T-helper 9 cell (primary cell): ENCODE measurements at regions not wholly inside any gene's neighbourhood (a gene's known extent, or its start where the extent isn't known, plus 50 kb on each side); places are given as distances from the start of the nearest gene placed in this dataset.
"Not testable (repeated sequence)": the region's sequence is repeated elsewhere in the genome, so short reads cannot be mapped to it uniquely, and the experiment has no call there.

Source experiments
- DNase-seq: peaks from one replicate; pipeline ENCODE4 v3.0.0-alpha.2; 2020

- no peak for DNase-seq
Observed at GRCh38 chr2:168300460-168300859, 53.1 kb upstream of the STK39 start.

DNA sequence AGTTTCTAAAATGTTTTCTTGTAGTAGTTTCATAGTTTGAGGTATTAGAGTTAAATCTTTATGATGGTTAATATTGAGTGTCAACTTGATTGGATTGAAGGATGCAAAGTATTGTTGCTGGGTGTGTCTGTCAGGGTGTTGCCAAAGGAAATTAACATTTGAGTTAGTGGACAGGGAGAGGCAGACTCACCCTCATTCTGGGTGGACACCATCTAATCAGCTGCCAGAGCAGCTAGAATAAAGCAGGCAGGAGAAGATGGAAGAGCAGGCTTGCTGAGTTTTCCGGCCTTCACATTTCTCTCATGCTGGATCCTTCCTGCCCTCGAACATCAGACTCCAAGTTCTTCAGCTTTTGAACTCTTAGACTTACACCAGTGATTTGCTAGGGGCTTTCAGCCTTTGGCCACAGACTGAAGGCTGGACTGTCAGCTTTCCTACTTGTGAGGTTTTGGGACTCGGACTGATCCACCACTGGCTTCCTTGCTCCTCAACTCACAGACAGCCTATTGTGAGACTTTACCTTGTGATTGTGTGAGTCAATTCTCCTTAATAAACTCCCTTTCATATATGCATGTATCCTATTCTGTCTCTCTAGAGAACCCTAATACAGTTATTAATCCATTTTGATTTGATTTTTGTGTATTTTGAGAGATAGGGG, 56.8 kb upstream of the STK39 start:
- no peak for DNase-seq

DNA sequence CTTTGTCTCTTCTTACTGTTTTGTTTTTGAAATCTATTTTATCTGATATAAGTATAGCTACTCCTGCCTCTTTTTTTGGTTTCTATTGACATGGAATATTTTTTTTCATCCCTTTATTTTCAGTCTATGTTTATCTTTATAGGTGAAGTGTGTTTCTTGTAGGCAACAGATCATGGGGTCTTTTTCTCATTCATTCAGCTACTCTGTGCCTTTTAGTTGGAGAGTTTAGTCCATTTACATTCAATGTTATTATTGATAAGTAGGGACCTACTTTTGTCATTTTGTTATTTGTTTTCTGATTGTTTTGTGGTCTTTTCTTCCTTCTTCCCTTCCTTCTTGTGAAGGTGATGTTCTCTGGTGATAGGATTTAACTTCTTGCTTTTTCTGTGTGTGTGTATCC, 60.0 kb upstream of the STK39 start:
- no peak for DNase-seq

DNA sequence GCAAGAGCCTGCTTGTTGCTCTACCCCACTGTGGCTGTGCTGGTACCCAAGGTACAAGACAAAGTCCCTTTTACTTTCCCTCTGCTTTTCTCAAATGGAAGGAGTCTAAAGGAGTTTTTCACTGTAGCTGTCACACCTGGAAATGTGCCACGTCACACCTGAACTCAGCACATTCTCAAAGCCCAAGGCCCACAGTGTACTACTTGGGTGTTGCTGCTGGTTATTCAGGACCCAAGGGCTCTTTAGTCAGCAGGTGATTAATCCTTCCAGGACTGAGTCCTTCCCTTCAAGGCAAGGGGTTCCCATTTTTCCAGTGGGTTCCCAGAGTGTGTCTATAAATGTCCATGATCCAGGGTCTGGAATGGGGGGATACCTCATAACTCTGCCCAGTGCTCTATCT, 63.2 kb upstream of the STK39 start:
- no peak for DNase-seq

DNA sequence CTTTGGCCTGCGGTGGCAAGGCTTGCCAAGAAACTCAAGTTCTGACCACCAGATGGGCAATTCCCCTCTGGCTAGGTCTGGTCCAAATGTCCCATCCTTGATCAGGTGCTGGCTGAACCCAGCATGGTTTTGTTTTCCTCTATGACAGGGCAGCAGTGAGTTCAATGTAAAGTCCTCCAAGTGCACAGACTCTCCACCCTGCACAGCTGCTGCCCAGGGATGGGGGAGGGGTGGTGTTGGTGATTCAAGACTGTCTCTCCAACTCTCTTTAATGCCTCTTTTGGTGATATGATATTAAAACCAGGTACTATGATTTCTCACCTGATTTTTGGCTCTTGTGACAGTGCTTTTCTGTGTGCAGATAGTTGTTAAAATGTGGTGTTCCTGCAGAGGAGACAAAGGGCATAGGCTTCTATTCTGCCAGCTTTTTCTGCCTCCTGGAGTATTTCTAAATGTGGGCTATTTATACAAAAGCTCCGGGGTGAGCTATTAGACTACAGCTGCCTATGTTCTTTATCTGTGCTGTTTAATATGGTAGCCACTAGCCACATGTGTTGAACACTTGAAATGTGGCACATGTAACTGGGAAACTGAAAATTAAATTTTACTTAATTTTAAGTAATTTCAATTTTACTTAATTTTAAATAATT, 64.0 kb upstream of the STK39 start:
- no peak for DNase-seq

GRCh38 chr2:168312036-168312822, 64.8 kb upstream of the STK39 start:
- no peak for DNase-seq

DNA sequence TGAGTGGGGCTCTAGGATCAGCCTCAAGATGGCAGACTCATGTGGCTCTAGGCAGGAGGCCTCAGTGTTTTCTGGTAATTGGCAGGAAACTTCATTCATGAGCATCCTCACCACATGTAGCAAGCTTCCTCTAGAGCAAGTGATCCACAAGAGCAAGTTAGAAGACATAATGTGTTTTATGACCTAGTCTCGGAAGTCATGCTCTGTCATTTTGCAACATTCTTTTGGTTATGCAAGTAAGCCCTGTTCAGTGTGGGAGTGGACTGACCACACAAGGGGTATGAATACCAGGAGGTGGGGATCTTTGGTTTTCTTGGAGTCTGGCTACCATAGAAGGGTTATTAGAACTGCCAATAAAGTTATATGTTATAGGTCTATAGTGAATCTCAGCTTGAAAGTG, 66.8 kb upstream of the STK39 start:
- DNase-seq: no peak

DNA sequence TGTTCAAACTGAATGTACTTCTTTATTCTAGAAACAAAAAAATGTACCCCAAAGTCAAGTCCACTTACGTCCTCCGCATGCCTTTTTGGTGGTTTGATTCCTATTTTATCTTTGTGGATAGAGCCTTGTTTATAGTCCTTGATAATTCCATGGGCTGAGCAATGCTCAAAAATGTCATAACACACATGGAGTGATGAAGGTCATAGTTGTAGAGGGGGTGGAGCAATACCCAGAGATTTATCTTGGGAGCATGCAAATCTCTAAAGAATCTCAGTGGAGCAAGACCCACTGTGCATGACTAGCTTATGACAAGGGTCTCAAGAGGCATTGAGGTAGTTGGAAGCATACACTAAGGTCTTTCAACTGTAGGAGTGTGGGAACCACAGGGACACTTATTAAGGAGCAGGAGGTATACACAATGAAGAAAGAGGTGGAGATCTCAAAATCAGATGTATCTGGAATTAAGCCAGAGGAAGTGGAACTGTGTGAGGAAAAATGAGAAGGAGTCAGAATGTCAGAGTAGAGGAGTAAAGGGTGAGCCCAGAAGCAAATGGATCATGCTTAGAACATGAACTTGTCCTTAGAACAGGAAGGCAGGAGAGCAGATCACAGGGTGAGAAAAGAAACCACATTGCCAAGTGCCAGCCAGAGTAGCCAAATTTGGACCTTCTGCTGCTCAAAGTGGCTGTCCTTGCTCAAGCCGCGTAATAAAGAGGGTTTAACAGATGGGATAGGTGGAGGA, 68.1 kb upstream of the STK39 start:
- DNase-seq: no peak

- no peak for DNase-seq
Observed at GRCh38 chr2:168316073-168316440, 68.7 kb upstream of the STK39 start.

GRCh38 chr2:168317282-168317681, 69.9 kb upstream of the STK39 start:
- DNase-seq: no peak

GRCh38 chr2:168320267-168320666, 72.9 kb upstream of the STK39 start:
- DNase-seq: no peak

DNA sequence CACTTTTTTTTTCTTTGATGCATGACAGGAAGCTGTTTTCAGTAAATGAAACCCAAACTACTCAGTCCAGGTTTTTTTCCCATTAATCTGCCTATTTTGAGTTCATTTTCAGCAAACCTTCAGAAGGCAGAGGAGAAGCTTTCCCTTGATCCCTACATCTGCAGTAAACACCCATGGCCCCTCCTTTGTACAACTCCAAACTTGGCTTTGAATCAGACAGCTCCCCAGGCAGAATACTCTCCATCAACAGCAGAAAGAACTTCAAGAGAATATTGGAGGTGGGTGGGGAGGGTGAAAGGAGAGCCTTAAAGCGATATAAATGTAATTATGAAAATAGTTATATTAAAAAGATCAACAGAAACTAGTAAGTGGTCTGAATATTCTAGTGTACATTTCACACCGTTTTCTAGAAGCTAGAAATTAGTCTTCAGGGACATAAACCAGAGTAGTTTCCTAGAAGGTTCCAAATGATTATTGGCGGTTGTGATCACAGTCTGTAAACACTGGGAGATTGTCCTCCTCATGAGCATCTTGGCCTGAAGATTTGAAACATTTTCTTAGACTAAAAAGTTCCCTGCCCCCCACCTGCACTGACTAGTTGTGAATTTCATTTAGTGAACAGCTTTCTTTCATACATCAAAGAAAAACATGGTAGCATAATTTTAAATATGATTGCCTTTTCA, 75.1 kb upstream of the STK39 start:
- no peak for DNase-seq

GRCh38 chr2:168323529-168324021, 76.2 kb upstream of the STK39 start:
- no peak for DNase-seq

DNA sequence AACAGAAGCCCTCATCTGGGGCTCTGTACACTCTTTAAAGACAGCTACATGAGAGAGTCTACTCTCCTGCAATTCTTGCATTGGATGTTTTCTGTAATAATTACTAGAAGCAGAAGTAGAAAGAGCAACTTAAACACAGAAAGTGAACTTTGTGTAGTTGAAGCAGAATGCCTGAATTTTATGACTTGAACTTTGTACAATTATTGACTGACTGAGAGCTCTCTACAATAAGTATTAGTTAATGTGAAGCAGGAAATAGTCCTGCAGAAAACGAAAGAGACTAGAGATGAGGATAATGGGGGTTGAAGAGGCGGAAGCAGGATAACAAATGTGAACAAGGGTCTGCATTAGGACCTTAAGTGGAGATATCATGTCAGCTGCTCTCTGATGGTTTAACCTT, 79.2 kb upstream of the STK39 start:
- no peak for DNase-seq

- no peak for DNase-seq
Observed at GRCh38 chr2:168327328-168327727, 79.9 kb upstream of the STK39 start.

DNA sequence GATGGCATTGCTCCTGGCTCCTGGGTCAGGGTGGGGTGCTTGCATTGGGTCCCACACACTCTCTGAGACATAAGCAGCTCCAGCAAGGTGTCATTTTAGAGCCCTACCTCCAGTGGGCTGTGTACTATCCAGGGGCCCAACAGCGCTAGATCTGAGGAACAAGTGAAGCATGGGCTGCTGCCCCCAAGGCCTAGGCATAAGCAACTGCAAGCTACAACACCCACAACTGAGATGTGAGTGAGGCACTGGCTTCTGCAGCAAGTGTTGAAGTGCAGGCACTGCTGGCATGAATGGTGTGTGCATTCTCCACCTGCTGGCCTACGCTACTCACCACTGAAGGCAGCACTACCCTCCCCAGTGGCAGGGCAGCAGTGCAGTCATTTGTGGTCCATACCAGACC, 81.0 kb upstream of the STK39 start:
- DNase-seq: no peak

DNA sequence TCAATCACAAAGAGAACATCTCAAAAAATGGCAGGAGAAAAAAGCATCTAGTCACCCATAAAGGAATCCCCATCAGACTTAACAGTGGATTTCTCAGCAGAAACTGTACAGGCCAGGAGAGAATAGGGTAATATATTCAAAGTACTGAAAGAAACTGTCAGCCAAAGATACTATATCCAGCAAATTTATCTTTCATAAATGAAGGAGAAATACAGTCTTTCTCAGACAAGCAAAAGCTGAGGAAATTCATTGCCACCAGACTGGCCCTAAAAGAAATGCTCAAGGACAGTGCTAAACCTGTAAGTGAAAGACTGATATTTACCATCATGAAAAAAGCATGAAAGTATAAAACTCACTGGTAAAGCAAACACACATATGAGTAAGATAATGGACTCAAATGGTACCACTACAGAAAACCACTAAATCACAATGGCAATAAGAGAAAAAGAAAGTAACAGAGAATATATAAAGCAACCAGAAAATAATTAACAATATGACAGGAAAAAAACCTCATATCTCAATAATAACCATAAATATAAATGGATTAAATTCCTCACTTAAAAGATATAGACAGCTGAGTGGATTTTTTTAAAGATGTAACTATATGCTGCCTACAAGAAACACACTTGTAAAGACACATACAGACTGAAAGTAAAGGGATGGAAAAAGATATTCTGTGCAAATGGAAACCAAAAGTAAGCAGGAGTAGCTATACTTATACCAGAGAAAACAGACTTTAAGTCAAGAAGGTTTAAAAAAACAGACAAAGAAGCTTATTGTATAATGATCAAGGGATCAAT, 83.4 kb upstream of the STK39 start:
- DNase-seq: no peak

DNA sequence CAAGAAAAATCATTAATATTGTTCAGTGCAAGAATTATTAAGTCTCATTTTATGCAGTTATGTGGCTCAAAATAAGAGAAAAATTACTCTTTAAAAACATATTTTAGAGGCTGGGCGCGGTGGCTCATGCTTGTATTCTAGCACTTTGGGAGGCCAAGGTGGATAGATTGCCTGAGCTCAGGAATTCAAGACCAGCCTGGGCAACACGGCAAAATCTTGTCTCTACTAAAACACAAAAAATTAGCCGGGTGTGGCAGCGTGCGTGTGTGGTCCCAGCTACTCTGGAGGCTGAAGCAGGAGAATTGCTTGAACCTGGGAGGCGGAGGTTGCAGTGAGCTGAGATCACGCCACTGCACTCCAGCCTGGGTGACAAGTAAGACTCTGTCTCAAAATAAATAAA, 87.9 kb upstream of the STK39 start:
- DNase-seq: not testable (repeated sequence)

- DNase-seq: peak; percentile 25
Observed at GRCh38 chr2:168336786-168337388, 89.5 kb upstream of the STK39 start.

GRCh38 chr2:168338292-168338691, 90.9 kb upstream of the STK39 start:
- DNase-seq: no peak

DNA sequence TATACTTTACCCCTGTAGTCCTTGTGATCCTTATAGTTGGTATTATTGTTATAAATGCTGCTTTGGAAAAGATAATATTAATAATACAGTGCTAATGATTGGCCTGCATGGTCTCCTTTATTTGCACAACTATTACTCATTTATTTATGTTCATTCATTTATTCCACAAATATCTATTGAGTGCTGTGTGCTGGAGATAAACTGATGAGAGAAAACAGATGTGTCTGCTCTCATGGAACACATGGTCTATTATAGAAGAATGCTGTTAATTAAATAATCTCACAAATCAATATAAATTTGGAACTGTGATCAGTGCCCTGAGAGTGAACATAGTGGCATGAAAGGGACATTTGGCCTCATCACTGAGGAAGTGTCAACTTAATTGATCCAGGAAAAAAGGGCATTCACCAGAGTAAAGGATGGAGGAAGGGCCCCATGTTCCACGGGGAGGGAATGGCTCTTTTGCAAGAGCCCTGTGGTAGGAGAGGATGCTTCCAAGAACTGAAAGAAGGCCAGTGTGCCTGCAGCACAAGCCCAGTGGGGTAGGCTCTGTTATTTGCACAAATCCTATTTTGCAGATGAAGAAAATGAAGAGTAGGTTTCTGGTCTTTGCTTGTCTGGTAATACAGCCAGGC, 91.5 kb upstream of the STK39 start:
- DNase-seq: no peak
